ENCODE measurements at regions not wholly inside any gene's neighbourhood (a gene's known extent, or its start where the extent isn't known, plus 50 kb on each side); places are given as distances from the start of the nearest gene placed in this dataset.

GRCh38 chr7:110246118-110246517 lies 844.8 kb upstream of the LRRN3 start:
- H3K36me3 ChIP-seq (ENCODE audit: control insufficient read depth in 1 of 2, insufficient read depth in 2 of 2, low read length in 2 of 2), result no peaks in the 10 kb centered on the region
- H3K4me3 ChIP-seq (ENCODE audit: low read depth in 1 of 2, low read length in 2 of 2), result no peak overlapping the region
- no peak overlapping the region for H3K27ac ChIP-seq (ENCODE audit: low read depth, low read length)
- no peaks in the 10 kb centered on the region for H3K4me1 ChIP-seq (ENCODE audit: control insufficient read depth in 1 of 2, insufficient read depth in 2 of 2, low read length in 2 of 2)
- H3K9ac ChIP-seq (ENCODE audit: low read depth in 1 of 2, low read length in 2 of 2), result no peak overlapping the region
- H3K9me3 ChIP-seq (ENCODE audit: control insufficient read depth in 1 of 2, low read length in 2 of 2), result no peaks in the 10 kb centered on the region
- no peaks in the 10 kb centered on the region for H3K27me3 ChIP-seq (ENCODE audit: control insufficient read depth in 1 of 2, insufficient read depth in 2 of 2, low read length in 2 of 2)

- Histone ChIP-seq H3K4me3 (ENCODE audit: low read depth in 1 of 2, low read length in 2 of 2) (no peak overlapping the region), H3K27ac (ENCODE audit: low read depth, low read length) (no peak overlapping the region), H3K27me3 (ENCODE audit: control insufficient read depth in 1 of 2, insufficient read depth in 2 of 2, low read length in 2 of 2) (no peaks in the 10 kb centered on the region), H3K9ac (ENCODE audit: low read depth in 1 of 2, low read length in 2 of 2) (no peak overlapping the region), H3K4me1 (ENCODE audit: control insufficient read depth in 1 of 2, insufficient read depth in 2 of 2, low read length in 2 of 2) (no peaks in the 10 kb centered on the region), H3K36me3 (ENCODE audit: control insufficient read depth in 1 of 2, insufficient read depth in 2 of 2, low read length in 2 of 2) (no peaks in the 10 kb centered on the region), H3K9me3 (ENCODE audit: control insufficient read depth in 1 of 2, low read length in 2 of 2) (no peaks in the 10 kb centered on the region)
Measured at GRCh38 chr7:110253093-110253492, 837.8 kb upstream of the LRRN3 start.

- Histone ChIP-seq H3K36me3 (ENCODE audit: control insufficient read depth in 1 of 2, insufficient read depth in 2 of 2, low read length in 2 of 2) (no peaks in the 10 kb centered on the region), H3K9me3 (ENCODE audit: control insufficient read depth in 1 of 2, low read length in 2 of 2) (no peaks in the 10 kb centered on the region), H3K4me1 (ENCODE audit: control insufficient read depth in 1 of 2, insufficient read depth in 2 of 2, low read length in 2 of 2) (no peaks in the 10 kb centered on the region), H3K27ac (ENCODE audit: low read depth, low read length) (no peak overlapping the region), H3K27me3 (ENCODE audit: control insufficient read depth in 1 of 2, insufficient read depth in 2 of 2, low read length in 2 of 2) (no peaks in the 10 kb centered on the region), H3K9ac (ENCODE audit: low read depth in 1 of 2, low read length in 2 of 2) (no peak overlapping the region), H3K4me3 (ENCODE audit: low read depth in 1 of 2, low read length in 2 of 2) (no peak overlapping the region)
Measured at GRCh38 chr7:110257673-110258072, 833.3 kb upstream of the LRRN3 start.

GRCh38 chr7:110262251-110262650 lies 828.7 kb upstream of the LRRN3 start:
- Histone ChIP-seq H3K4me1 (ENCODE audit: control insufficient read depth in 1 of 2, insufficient read depth in 2 of 2, low read length in 2 of 2) (no peaks in the 10 kb centered on the region), H3K9me3 (ENCODE audit: control insufficient read depth in 1 of 2, low read length in 2 of 2) (no peaks in the 10 kb centered on the region), H3K9ac (ENCODE audit: low read depth in 1 of 2, low read length in 2 of 2) (no peak overlapping the region), H3K27me3 (ENCODE audit: control insufficient read depth in 1 of 2, insufficient read depth in 2 of 2, low read length in 2 of 2) (no peaks in the 10 kb centered on the region), H3K4me3 (ENCODE audit: low read depth in 1 of 2, low read length in 2 of 2) (no peak overlapping the region), H3K27ac (ENCODE audit: low read depth, low read length) (no peak overlapping the region), H3K36me3 (ENCODE audit: control insufficient read depth in 1 of 2, insufficient read depth in 2 of 2, low read length in 2 of 2) (no peaks in the 10 kb centered on the region)

GRCh38 chr7:110264288-110264687 lies 826.6 kb upstream of the LRRN3 start:
- Histone ChIP-seq H3K4me1 (ENCODE audit: control insufficient read depth in 1 of 2, insufficient read depth in 2 of 2, low read length in 2 of 2) (no peaks in the 10 kb centered on the region), H3K4me3 (ENCODE audit: low read depth in 1 of 2, low read length in 2 of 2) (no peak overlapping the region), H3K27me3 (ENCODE audit: control insufficient read depth in 1 of 2, insufficient read depth in 2 of 2, low read length in 2 of 2) (no peaks in the 10 kb centered on the region), H3K9ac (ENCODE audit: low read depth in 1 of 2, low read length in 2 of 2) (no peak overlapping the region), H3K9me3 (ENCODE audit: control insufficient read depth in 1 of 2, low read length in 2 of 2) (no peaks in the 10 kb centered on the region), H3K27ac (ENCODE audit: low read depth, low read length) (no peak overlapping the region), H3K36me3 (ENCODE audit: control insufficient read depth in 1 of 2, insufficient read depth in 2 of 2, low read length in 2 of 2) (no peaks in the 10 kb centered on the region)

GRCh38 chr7:110281362-110281761 lies 809.6 kb upstream of the LRRN3 start:
- no peak overlapping the region for H3K4me3 ChIP-seq (ENCODE audit: low read depth in 1 of 2, low read length in 2 of 2)
- H3K9me3 ChIP-seq (ENCODE audit: control insufficient read depth in 1 of 2, low read length in 2 of 2), result no peaks in the 10 kb centered on the region
- no peak overlapping the region for H3K9ac ChIP-seq (ENCODE audit: low read depth in 1 of 2, low read length in 2 of 2)

GRCh38 chr7:110283056-110283455 lies 807.9 kb upstream of the LRRN3 start:
- H3K36me3 ChIP-seq (ENCODE audit: control insufficient read depth in 1 of 2, insufficient read depth in 2 of 2, low read length in 2 of 2), result no peaks in the 10 kb centered on the region
- no peaks in the 10 kb centered on the region for H3K4me1 ChIP-seq (ENCODE audit: control insufficient read depth in 1 of 2, insufficient read depth in 2 of 2, low read length in 2 of 2)
- H3K9ac ChIP-seq (ENCODE audit: low read depth in 1 of 2, low read length in 2 of 2), result no peak overlapping the region
- H3K4me3 ChIP-seq (ENCODE audit: low read depth in 1 of 2, low read length in 2 of 2), result no peak overlapping the region
- no peak overlapping the region for H3K27ac ChIP-seq (ENCODE audit: low read depth, low read length)
- no peaks in the 10 kb centered on the region for H3K9me3 ChIP-seq (ENCODE audit: control insufficient read depth in 1 of 2, low read length in 2 of 2)
- H3K27me3 ChIP-seq (ENCODE audit: control insufficient read depth in 1 of 2, insufficient read depth in 2 of 2, low read length in 2 of 2), result no peaks in the 10 kb centered on the region

More at GRCh38 chr7:110281362-110281761, 809.6 kb upstream of the LRRN3 start:
- H3K27me3 ChIP-seq (ENCODE audit: control insufficient read depth in 1 of 2, insufficient read depth in 2 of 2, low read length in 2 of 2), result no peaks in the 10 kb centered on the region
- no peaks in the 10 kb centered on the region for H3K4me1 ChIP-seq (ENCODE audit: control insufficient read depth in 1 of 2, insufficient read depth in 2 of 2, low read length in 2 of 2)
- no peaks in the 10 kb centered on the region for H3K36me3 ChIP-seq (ENCODE audit: control insufficient read depth in 1 of 2, insufficient read depth in 2 of 2, low read length in 2 of 2)
- no peak overlapping the region for H3K27ac ChIP-seq (ENCODE audit: low read depth, low read length)

GRCh38 chr7:110291430-110291829 lies 799.5 kb upstream of the LRRN3 start:
- no peak overlapping the region for H3K27ac ChIP-seq (ENCODE audit: low read depth, low read length)
- no peaks in the 10 kb centered on the region for H3K4me1 ChIP-seq (ENCODE audit: control insufficient read depth in 1 of 2, insufficient read depth in 2 of 2, low read length in 2 of 2)
- H3K9me3 ChIP-seq (ENCODE audit: control insufficient read depth in 1 of 2, low read length in 2 of 2), result no peaks in the 10 kb centered on the region
- H3K9ac ChIP-seq (ENCODE audit: low read depth in 1 of 2, low read length in 2 of 2), result no peak overlapping the region
- no peaks in the 10 kb centered on the region for H3K36me3 ChIP-seq (ENCODE audit: control insufficient read depth in 1 of 2, insufficient read depth in 2 of 2, low read length in 2 of 2)
- no peaks in the 10 kb centered on the region for H3K27me3 ChIP-seq (ENCODE audit: control insufficient read depth in 1 of 2, insufficient read depth in 2 of 2, low read length in 2 of 2)
- no peak overlapping the region for H3K4me3 ChIP-seq (ENCODE audit: low read depth in 1 of 2, low read length in 2 of 2)

GRCh38 chr7:110296321-110296720 lies 794.6 kb upstream of the LRRN3 start:
- Histone ChIP-seq H3K9me3 (ENCODE audit: control insufficient read depth in 1 of 2, low read length in 2 of 2) (no peaks in the 10 kb centered on the region), H3K9ac (ENCODE audit: low read depth in 1 of 2, low read length in 2 of 2) (no peak overlapping the region), H3K36me3 (ENCODE audit: control insufficient read depth in 1 of 2, insufficient read depth in 2 of 2, low read length in 2 of 2) (no peaks in the 10 kb centered on the region), H3K4me1 (ENCODE audit: control insufficient read depth in 1 of 2, insufficient read depth in 2 of 2, low read length in 2 of 2) (no peaks in the 10 kb centered on the region), H3K27me3 (ENCODE audit: control insufficient read depth in 1 of 2, insufficient read depth in 2 of 2, low read length in 2 of 2) (no peaks in the 10 kb centered on the region), H3K27ac (ENCODE audit: low read depth, low read length) (no peak overlapping the region), H3K4me3 (ENCODE audit: low read depth in 1 of 2, low read length in 2 of 2) (no peak overlapping the region)

- H3K27me3 ChIP-seq (ENCODE audit: control insufficient read depth in 1 of 2, insufficient read depth in 2 of 2, low read length in 2 of 2), result no peaks in the 10 kb centered on the region
- H3K9ac ChIP-seq (ENCODE audit: low read depth in 1 of 2, low read length in 2 of 2), result no peak overlapping the region
- H3K4me3 ChIP-seq (ENCODE audit: low read depth in 1 of 2, low read length in 2 of 2), result no peak overlapping the region
- no peaks in the 10 kb centered on the region for H3K36me3 ChIP-seq (ENCODE audit: control insufficient read depth in 1 of 2, insufficient read depth in 2 of 2, low read length in 2 of 2)
- no peak overlapping the region for H3K27ac ChIP-seq (ENCODE audit: low read depth, low read length)
- H3K4me1 ChIP-seq (ENCODE audit: control insufficient read depth in 1 of 2, insufficient read depth in 2 of 2, low read length in 2 of 2), result no peaks in the 10 kb centered on the region
- H3K9me3 ChIP-seq (ENCODE audit: control insufficient read depth in 1 of 2, low read length in 2 of 2), result no peaks in the 10 kb centered on the region
Measured at GRCh38 chr7:110307776-110308175, 783.2 kb upstream of the LRRN3 start.

- no peaks in the 10 kb centered on the region for H3K36me3 ChIP-seq (ENCODE audit: control insufficient read depth in 1 of 2, insufficient read depth in 2 of 2, low read length in 2 of 2)
- no peaks in the 10 kb centered on the region for H3K4me1 ChIP-seq (ENCODE audit: control insufficient read depth in 1 of 2, insufficient read depth in 2 of 2, low read length in 2 of 2)
- H3K9ac ChIP-seq (ENCODE audit: low read depth in 1 of 2, low read length in 2 of 2), result no peak overlapping the region
- no peaks in the 10 kb centered on the region for H3K9me3 ChIP-seq (ENCODE audit: control insufficient read depth in 1 of 2, low read length in 2 of 2)
- H3K4me3 ChIP-seq (ENCODE audit: low read depth in 1 of 2, low read length in 2 of 2), result no peak overlapping the region
- no peaks in the 10 kb centered on the region for H3K27me3 ChIP-seq (ENCODE audit: control insufficient read depth in 1 of 2, insufficient read depth in 2 of 2, low read length in 2 of 2)
- no peak overlapping the region for H3K27ac ChIP-seq (ENCODE audit: low read depth, low read length)
Measured at GRCh38 chr7:110308791-110309190, 782.1 kb upstream of the LRRN3 start.

Data from duodenal mucosa (tissue), 2 donors.